Stimulated activated CD8-positive, alpha-beta memory T cell treated with anti-CD3 and anti-CD28 coated beads, Interleukin-7, amount 100 ng/mL, for 1 hour (primary cell): ENCODE measurements at regions not wholly inside any gene's neighbourhood (a gene's known extent, or its start where the extent isn't known, plus 50 kb on each side); places are given as distances from the start of the nearest gene placed in this dataset.
"Not testable (repeated sequence)": the region's sequence is repeated elsewhere in the genome, so short reads cannot be mapped to it uniquely, and the experiment has no call there.

Source experiments
- DNase-seq, 2 donors: peaks; one replicate each; pipeline ENCODE4 v3.0.0-alpha.2; 2020; ENCODE audit warnings: low read depth in 2 of 2

GRCh38 chr1:194437135-194437534 lies 1250.7 kb upstream of the B3GALT2 start:
- no peak for DNase-seq

- no peak for DNase-seq
These were observed 1244.7 kb upstream of the B3GALT2 start for GRCh38 chr1:194431121-194431520.

GRCh38 chr1:194420706-194421105 lies 1234.3 kb upstream of the B3GALT2 start:
- DNase-seq = no peak

GRCh38 chr1:194419721-194420120 lies 1233.3 kb upstream of the B3GALT2 start:
- no peak for DNase-seq

- DNase-seq = no peak
These were observed 1224.3 kb upstream of the B3GALT2 start for GRCh38 chr1:194410756-194411155.

GRCh38 chr1:194407238-194407637 lies 1220.8 kb upstream of the B3GALT2 start:
- DNase-seq = not testable (repeated sequence)

GRCh38 chr1:194394676-194395075 lies 1208.3 kb upstream of the B3GALT2 start:
- DNase-seq = no peak

GRCh38 chr1:194387531-194387930 lies 1201.1 kb upstream of the B3GALT2 start:
- no peak for DNase-seq

- no peak for DNase-seq
These were observed 1192.1 kb upstream of the B3GALT2 start for GRCh38 chr1:194378517-194378916.

- no peak for DNase-seq
These were observed 1188.2 kb upstream of the B3GALT2 start for GRCh38 chr1:194374649-194375048.

- DNase-seq = no peak
These were observed 1185.9 kb upstream of the B3GALT2 start for GRCh38 chr1:194372266-194372665.

GRCh38 chr1:194369622-194370021 lies 1183.2 kb upstream of the B3GALT2 start:
- DNase-seq = no peak

GRCh38 chr1:194369060-194369459 lies 1182.6 kb upstream of the B3GALT2 start:
- no peak for DNase-seq

GRCh38 chr1:194367121-194367520 lies 1180.7 kb upstream of the B3GALT2 start:
- no peak for DNase-seq

- no peak for DNase-seq
These were observed 1180.3 kb upstream of the B3GALT2 start for GRCh38 chr1:194366705-194367104.

GRCh38 chr1:194362327-194362726 lies 1175.9 kb upstream of the B3GALT2 start:
- no peak for DNase-seq

GRCh38 chr1:194361374-194362131 lies 1175.1 kb upstream of the B3GALT2 start:
- no peak for DNase-seq

GRCh38 chr1:194358208-194358581 lies 1171.8 kb upstream of the B3GALT2 start:
- DNase-seq = no peak

GRCh38 chr1:194357573-194358207 lies 1171.3 kb upstream of the B3GALT2 start:
- not testable (repeated sequence) for DNase-seq

GRCh38 chr1:194355488-194356106 lies 1169.2 kb upstream of the B3GALT2 start:
- DNase-seq = no peak

GRCh38 chr1:194353121-194353520 lies 1166.7 kb upstream of the B3GALT2 start:
- no peak for DNase-seq

GRCh38 chr1:194347200-194347599 lies 1160.8 kb upstream of the B3GALT2 start:
- no peak for DNase-seq
